Tibial nerve (tissue), 4 donors: ENCODE measurements at regions not wholly inside any gene's neighbourhood (a gene's known extent, or its start where the extent isn't known, plus 50 kb on each side); places are given as distances from the start of the nearest gene placed in this dataset.

ENCODE experiments used
- DNase-seq, 2 donors: peaks; one replicate each; pipeline ENCODE4 v3.0.0-alpha.2; 2019; ENCODE audit warnings: low spot score in 2 of 2
- H3K27ac ChIP-seq, 4 donors: fragments of 200-600 bp; sonication (generic) in 3 of 4; one replicate each; pipeline ENCODE4 v1.5.1; 2017 to 2019; ENCODE audit warnings: mild to moderate bottlenecking in 1 of 4
- H3K27me3 ChIP-seq, 2 donors: fragments of 200-600 bp; sonication (generic) in 1 of 2; one replicate each; pipeline versions ENCODE4 v1.5.1 to v1.6.0; 2017 to 2019
- H3K36me3 ChIP-seq, 3 donors: fragments of 200-600 bp; sonication (generic); one replicate each; pipeline ENCODE4 v1.5.1; 2018 to 2019
- H3K4me1 ChIP-seq, 4 donors: fragments of 200-600 bp; sonication (generic) in 3 of 4; one replicate each; pipeline ENCODE4 v1.5.1; 2017 to 2019
- H3K4me3 ChIP-seq, 4 donors: fragments of 200-600 bp; sonication (generic) in 3 of 4; one replicate each; pipeline ENCODE4 v1.5.1; 2017 to 2019; ENCODE audit warnings: mild to moderate bottlenecking in 1 of 4, moderate library complexity in 1 of 4
- H3K9me3 ChIP-seq, 4 donors: fragments of 200-600 bp; sonication (generic) in 3 of 4; one replicate each; pipeline ENCODE4 v1.5.1; 2017 to 2019
- EP300 ChIP-seq, 2 donors: sonication (generic); formaldehyde crosslinking; IDR thresholded peaks; one replicate each; pipeline ENCODE4 v1.6.1; 2017; ENCODE audit warnings: antibody characterized with exemption in 2 of 2, mild to moderate bottlenecking in 1 of 2
- POLR2A ChIP-seq, 2 donors: fragments of 450-650 bp; IDR thresholded peaks; one replicate each; pipeline ENCODE4 v1.6.1; 2017; ENCODE audit warnings: antibody characterized with exemption in 2 of 2, mild to moderate bottlenecking in 2 of 2, moderate library complexity in 2 of 2
- WGBS, 2 donors: methylation state at CpG; one replicate each; pipeline ENCODE4 v1.1.5; 2018; 5-methylcytosine and 5-hydroxymethylcytosine counted together
- TF ChIP-seq, protein P1 (sequence below), 5 experiments: fragments of 200-600 bp in 3 of 5; fragments of 450-650 bp in 2 of 5; sonication (generic) in 3 of 5; IDR thresholded peaks; one replicate each; pipeline ENCODE4 v1.5.1; 2016 to 2019; ENCODE audit warnings: antibody characterized with exemption in 5 of 5, mild to moderate bottlenecking in 3 of 5, moderate library complexity in 2 of 5

GRCh38 chr3:8095724-8096123, 405.9 kb upstream of the LMCD1 start:
- H3K9me3 ChIP-seq = no peaks in the 10 kb centered on the region
- H3K27ac ChIP-seq = no peak overlapping the region
- H3K36me3 ChIP-seq = no peaks in the 10 kb centered on the region
- DNase-seq = no peak
- no peak overlapping the region for H3K4me3 ChIP-seq
- no peaks in the 10 kb centered on the region for H3K27me3 ChIP-seq
- H3K4me1 ChIP-seq = no peaks in the 10 kb centered on the region
- 41 to 51% methylated on average over 5 of the region's 5 CpGs for WGBS, 2 donors
- no peak for TF ChIP-seq POLR2A (IDR thresholded peaks at IDR 0.05)
- TF ChIP-seq, protein P1, sequence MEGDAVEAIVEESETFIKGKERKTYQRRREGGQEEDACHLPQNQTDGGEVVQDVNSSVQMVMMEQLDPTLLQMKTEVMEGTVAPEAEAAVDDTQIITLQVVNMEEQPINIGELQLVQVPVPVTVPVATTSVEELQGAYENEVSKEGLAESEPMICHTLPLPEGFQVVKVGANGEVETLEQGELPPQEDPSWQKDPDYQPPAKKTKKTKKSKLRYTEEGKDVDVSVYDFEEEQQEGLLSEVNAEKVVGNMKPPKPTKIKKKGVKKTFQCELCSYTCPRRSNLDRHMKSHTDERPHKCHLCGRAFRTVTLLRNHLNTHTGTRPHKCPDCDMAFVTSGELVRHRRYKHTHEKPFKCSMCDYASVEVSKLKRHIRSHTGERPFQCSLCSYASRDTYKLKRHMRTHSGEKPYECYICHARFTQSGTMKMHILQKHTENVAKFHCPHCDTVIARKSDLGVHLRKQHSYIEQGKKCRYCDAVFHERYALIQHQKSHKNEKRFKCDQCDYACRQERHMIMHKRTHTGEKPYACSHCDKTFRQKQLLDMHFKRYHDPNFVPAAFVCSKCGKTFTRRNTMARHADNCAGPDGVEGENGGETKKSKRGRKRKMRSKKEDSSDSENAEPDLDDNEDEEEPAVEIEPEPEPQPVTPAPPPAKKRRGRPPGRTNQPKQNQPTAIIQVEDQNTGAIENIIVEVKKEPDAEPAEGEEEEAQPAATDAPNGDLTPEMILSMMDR (IDR thresholded peaks at IDR 0.05) = no peak
- no peak for TF ChIP-seq EP300 (IDR thresholded peaks at IDR 0.05)

GRCh38 chr3:8097690-8098089, 403.9 kb upstream of the LMCD1 start:
- Histone ChIP-seq H3K4me1 (no peaks in the 10 kb centered on the region), H3K27ac (no peak overlapping the region), H3K9me3 (no peaks in the 10 kb centered on the region), H3K27me3 (no peaks in the 10 kb centered on the region), H3K36me3 (no peaks in the 10 kb centered on the region), H3K4me3 (no peak overlapping the region)
- DNase-seq = no peak
- WGBS, 2 donors = 92 to 96% methylated on average over 4 of the region's 4 CpGs
- TF ChIP-seq POLR2A (IDR thresholded peaks at IDR 0.05) (no peak), EP300 (IDR thresholded peaks at IDR 0.05) (no peak)
- TF ChIP-seq, protein P1 (IDR thresholded peaks at IDR 0.05) = no peak

GRCh38 chr3:8103954-8104353, 397.7 kb upstream of the LMCD1 start:
- TF ChIP-seq, protein P1 (IDR thresholded peaks at IDR 0.05) = no peak
- no peak for TF ChIP-seq POLR2A (IDR thresholded peaks at IDR 0.05)
- no peak for TF ChIP-seq EP300 (IDR thresholded peaks at IDR 0.05)
- no peak overlapping the region for H3K27ac ChIP-seq
- H3K4me3 ChIP-seq = no peak overlapping the region
- no peaks in the 10 kb centered on the region for H3K27me3 ChIP-seq
- WGBS, 2 donors = 53 to 65% methylated on average over 3 of the region's 3 CpGs
- H3K36me3 ChIP-seq = no peaks in the 10 kb centered on the region
- H3K9me3 ChIP-seq = no peaks in the 10 kb centered on the region
- no peak for DNase-seq
- H3K4me1 ChIP-seq = no peaks in the 10 kb centered on the region

- Histone ChIP-seq H3K4me1 (peaks cover 0 to 3% (median 2%) of the 10 kb centered on the region in 4 donors), H3K27me3 (no peaks in the 10 kb centered on the region), H3K4me3 (no peak overlapping the region), H3K27ac (no peak overlapping the region), H3K36me3 (no peaks in the 10 kb centered on the region), H3K9me3 (no peaks in the 10 kb centered on the region)
- WGBS, 2 donors = 94 to 95% methylated on average over 2 of the region's 2 CpGs
- TF ChIP-seq EP300 (IDR thresholded peaks at IDR 0.05) (no peak), POLR2A (IDR thresholded peaks at IDR 0.05) (no peak)
- TF ChIP-seq, protein P1 (IDR thresholded peaks at IDR 0.05) = no peak
- DNase-seq = no peak
Observed at GRCh38 chr3:8106921-8107320, 394.7 kb upstream of the LMCD1 start.

DNA sequence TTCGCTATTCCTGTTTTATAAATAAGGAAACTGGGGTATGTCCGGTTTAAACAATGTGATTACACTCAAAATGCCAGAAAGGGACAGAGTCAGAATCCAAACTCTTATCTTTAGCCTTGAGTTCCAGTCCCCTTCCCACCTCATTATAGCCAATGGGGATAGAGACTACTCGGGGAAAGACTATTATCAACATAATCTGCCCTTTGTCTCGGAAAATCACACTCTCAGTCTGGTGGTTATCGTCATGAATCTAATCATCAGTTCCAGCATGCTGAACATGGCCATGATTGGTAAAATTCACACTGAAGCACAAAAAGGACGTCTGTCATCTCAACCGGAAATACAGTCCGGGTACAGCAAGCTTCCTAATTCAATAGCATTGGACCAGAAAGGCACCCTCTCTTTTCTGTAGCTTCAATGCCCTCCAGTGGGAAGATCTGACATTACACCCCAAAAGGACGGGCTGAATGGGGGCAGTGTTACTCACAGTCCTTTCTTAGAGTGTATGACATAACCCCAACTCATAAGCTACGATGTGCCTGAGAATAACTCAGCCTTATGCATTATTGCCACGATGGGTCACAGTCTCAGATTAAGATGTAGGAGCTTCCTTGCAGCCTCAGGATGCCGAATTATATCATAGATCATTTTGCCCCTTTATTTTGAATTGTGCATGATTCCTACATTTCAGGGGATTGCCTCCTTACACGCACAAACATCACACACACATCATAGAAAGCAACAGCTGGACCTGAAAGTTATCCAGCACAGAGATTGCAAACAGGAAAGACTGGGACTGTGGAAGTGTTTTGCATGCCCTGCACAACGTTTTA, 390.4 kb upstream of the LMCD1 start:
- H3K4me1 ChIP-seq = peaks cover 0 to 3% (median 2%) of the 10 kb centered on the region in 4 donors
- no peaks in the 10 kb centered on the region for H3K36me3 ChIP-seq
- no peaks in the 10 kb centered on the region for H3K27me3 ChIP-seq
- no peak for TF ChIP-seq POLR2A (IDR thresholded peaks at IDR 0.05)
- TF ChIP-seq, protein P1 (IDR thresholded peaks at IDR 0.05) = peak; percentile 53 to 82 (median 74)
- peak; percentile 18 to 76 for DNase-seq
- no peaks in the 10 kb centered on the region for H3K9me3 ChIP-seq
- WGBS, 2 donors = 20 to 22% methylated on average over 14 of the region's 14 CpGs
- no peak overlapping the region for H3K4me3 ChIP-seq
- no peak overlapping the region for H3K27ac ChIP-seq
